ENCODE measurements at regions not wholly inside any gene's neighbourhood (a gene's known extent, or its start where the extent isn't known, plus 50 kb on each side); places are given as distances from the start of the nearest gene placed in this dataset.

DNA sequence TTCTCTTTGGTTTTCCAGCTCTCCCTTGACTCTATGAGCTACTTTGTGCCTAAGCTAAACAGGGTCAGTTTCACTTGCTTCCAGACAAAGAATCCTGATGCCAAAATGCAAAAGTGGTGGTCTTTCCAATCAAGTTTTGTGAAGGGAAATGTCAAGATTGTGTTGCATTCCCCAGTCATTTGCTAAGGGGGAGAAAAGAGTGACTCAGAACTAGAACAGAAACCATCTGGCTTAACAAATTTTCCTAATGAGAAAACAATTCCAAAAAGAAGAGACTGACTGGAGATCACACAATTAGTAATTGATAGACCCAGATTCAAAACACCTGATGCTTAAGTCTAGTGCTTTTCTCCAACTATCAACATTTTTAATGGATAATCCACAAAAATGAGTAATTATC lies 235.1 kb upstream of the DIO2 start:
- no peak overlapping the region for H3K4me3 ChIP-seq
- no peak for DNase-seq
- intact Hi-C loops (cut with DNase I, micrococcal nuclease) = no loop called here
- no peaks in the 10 kb centered on the region for H3K4me1 ChIP-seq (ENCODE audit: low read depth)
- H3K36me3 ChIP-seq (ENCODE audit: low read depth) = no peaks in the 10 kb centered on the region
- ATAC-seq = no peak
- TF ChIP-seq, protein P1, sequence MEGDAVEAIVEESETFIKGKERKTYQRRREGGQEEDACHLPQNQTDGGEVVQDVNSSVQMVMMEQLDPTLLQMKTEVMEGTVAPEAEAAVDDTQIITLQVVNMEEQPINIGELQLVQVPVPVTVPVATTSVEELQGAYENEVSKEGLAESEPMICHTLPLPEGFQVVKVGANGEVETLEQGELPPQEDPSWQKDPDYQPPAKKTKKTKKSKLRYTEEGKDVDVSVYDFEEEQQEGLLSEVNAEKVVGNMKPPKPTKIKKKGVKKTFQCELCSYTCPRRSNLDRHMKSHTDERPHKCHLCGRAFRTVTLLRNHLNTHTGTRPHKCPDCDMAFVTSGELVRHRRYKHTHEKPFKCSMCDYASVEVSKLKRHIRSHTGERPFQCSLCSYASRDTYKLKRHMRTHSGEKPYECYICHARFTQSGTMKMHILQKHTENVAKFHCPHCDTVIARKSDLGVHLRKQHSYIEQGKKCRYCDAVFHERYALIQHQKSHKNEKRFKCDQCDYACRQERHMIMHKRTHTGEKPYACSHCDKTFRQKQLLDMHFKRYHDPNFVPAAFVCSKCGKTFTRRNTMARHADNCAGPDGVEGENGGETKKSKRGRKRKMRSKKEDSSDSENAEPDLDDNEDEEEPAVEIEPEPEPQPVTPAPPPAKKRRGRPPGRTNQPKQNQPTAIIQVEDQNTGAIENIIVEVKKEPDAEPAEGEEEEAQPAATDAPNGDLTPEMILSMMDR (IDR thresholded peaks at IDR 0.05) = no peak
- peaks cover 12% of the 10 kb centered on the region for H3K9me3 ChIP-seq

DNA sequence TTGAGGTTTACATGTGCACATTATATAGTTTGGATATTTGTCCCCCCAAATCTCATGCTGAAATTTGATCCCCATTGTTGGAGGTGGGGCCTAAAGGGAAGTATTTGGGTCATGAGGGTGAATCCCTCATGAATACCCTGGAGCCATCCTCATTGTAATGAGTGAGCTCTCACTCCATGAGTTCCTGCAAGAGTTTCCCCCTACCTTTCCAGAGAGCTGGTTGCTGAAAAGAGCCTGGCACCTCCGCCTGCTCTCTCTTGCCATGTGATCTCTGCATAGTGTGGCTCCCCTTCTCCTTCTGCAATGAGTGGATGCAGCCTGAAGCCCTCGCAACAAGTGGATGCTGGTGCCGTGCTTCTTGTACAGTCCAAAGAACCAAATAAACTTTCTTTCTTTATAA lies 234.3 kb upstream of the DIO2 start:
- no peak for DNase-seq
- H3K36me3 ChIP-seq (ENCODE audit: low read depth) = no peaks in the 10 kb centered on the region
- H3K9me3 ChIP-seq = peaks cover 7% of the 10 kb centered on the region
- intact Hi-C loops (cut with DNase I, micrococcal nuclease) = no loop called here
- no peak overlapping the region for H3K4me3 ChIP-seq
- no peak for ATAC-seq
- no peaks in the 10 kb centered on the region for H3K4me1 ChIP-seq (ENCODE audit: low read depth)
- TF ChIP-seq, protein P1 (IDR thresholded peaks at IDR 0.05) = no peak

DNA sequence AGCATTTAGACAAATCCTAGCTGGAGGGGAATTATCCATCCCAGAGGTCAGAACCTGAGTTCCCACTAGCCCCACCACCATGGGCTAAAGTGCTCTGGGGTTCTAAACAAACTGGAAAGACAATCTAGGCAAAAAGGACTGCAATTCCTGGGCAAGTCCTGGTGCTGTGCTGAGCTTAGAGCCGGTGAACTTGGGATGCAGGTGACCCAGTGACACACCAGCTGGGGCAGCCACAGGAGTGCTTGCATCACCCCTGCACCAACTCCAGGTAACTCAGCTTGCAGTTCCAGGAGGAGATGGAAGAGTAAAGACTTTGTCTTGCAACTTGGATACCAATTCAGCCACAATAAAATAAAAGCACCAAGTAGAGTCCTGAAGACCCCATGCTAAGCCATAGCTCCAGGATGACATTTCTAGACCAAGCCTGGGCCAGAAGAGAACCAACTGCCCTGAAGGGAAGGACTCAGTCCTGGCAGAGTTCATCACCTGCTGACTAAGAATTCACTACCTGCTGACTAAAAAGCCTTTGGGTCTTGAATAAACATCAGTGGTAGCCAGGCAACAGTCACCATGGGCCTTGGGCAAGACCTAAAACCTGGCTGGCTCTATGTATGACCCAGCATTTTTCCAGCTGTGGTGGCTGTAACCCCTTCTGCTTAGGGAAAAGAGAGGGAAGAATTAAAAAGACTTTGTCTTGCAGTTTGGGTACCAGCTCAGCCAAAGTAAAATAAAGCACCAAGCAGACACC lies 223.4 kb upstream of the DIO2 start:
- TF ChIP-seq, protein P1 (IDR thresholded peaks at IDR 0.05) = no peak
- H3K4me3 ChIP-seq = no peak overlapping the region
- no peaks in the 10 kb centered on the region for H3K36me3 ChIP-seq (ENCODE audit: low read depth)
- H3K4me1 ChIP-seq (ENCODE audit: low read depth) = no peaks in the 10 kb centered on the region
- H3K9me3 ChIP-seq = peaks cover 8% of the 10 kb centered on the region
- DNase-seq (no peak), ATAC-seq (no peak)
- intact Hi-C loops (cut with DNase I, micrococcal nuclease) = no loop called here

DNA sequence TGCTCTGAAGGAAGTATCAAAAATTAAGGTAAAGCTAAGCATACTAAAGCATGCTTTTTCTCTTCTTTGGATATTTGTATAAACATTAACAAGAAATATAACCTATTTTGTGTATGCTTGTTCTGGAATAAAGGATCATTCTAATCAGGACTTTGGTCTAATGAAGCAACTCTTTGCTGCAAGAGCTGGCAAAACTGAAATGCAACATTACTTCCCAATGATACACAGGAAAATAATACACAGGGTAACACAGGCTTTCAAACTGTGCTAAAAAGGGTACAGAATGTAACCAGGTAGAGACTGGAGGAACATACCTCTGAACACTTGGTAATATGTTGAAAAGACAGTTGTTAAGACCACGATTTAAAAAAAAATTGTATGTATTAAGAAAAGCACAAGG lies 222.5 kb upstream of the DIO2 start:
- no peak for DNase-seq
- TF ChIP-seq, protein P1 (IDR thresholded peaks at IDR 0.05) = no peak
- intact Hi-C loops (cut with DNase I, micrococcal nuclease) = no loop called here
- Histone ChIP-seq H3K9me3 (peaks cover 1% of the 10 kb centered on the region), H3K36me3 (ENCODE audit: low read depth) (no peaks in the 10 kb centered on the region), H3K4me3 (no peak overlapping the region), H3K4me1 (ENCODE audit: low read depth) (no peaks in the 10 kb centered on the region)
- no peak for ATAC-seq

DNA sequence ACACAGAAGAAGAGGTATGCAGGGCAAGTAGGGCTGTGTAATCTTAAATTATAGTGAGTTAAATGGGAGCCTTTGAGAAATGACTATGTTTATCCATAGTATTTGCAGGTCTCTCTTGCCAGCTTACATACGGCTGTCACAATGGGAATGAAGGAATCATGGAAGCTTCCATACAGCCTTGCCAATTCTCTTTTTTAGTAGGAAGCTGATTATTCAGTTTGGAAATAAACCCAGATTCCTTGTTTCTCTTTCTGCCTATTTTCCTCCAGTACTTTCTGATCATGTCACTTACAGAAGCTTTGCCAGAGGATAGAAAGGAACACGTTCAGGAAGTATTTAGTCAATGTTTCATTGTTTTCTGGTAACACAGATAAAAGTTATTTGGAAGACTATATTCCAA lies 217.4 kb upstream of the DIO2 start:
- no peak for ATAC-seq
- intact Hi-C loops (cut with DNase I, micrococcal nuclease) = no loop called here
- DNase-seq = no peak

More for the DNA sequence above, 217.4 kb upstream of the DIO2 start:
- TF ChIP-seq, protein P1 (IDR thresholded peaks at IDR 0.05) = no peak
- H3K4me1 ChIP-seq (ENCODE audit: low read depth) = no peaks in the 10 kb centered on the region
- H3K9me3 ChIP-seq = no peaks in the 10 kb centered on the region
- no peaks in the 10 kb centered on the region for H3K36me3 ChIP-seq (ENCODE audit: low read depth)
- no peak overlapping the region for H3K4me3 ChIP-seq
